DOHH2 (cell line): ENCODE measurements at regions not wholly inside any gene's neighbourhood (a gene's known extent, or its start where the extent isn't known, plus 50 kb on each side); places are given as distances from the start of the nearest gene placed in this dataset.
"Not testable (repeated sequence)": the region's sequence is repeated elsewhere in the genome, so short reads cannot be mapped to it uniquely, and the experiment has no call there.

Source experiments
- H3F3A ChIP-seq: fragments of 200-600 bp; sonication (generic), shearing (Covaris generic); 2 replicates; pipeline ENCODE4 v1.6.0; 2016; ENCODE audit warnings: antibody characterized with exemption, mild to moderate bottlenecking; ENCODE audit not compliant: control insufficient read depth, insufficient read depth
- H3K27ac ChIP-seq: fragments of 200-600 bp; sonication (generic); 2 replicates; pipeline ENCODE4 v1.5.1; 2014; ENCODE audit warnings: low read depth, mild to moderate bottlenecking, low read length, moderate library complexity
- H3K27me3 ChIP-seq: fragments of 200-600 bp; sonication (generic); 2 replicates; pipeline ENCODE4 v1.6.1; 2014; ENCODE audit warnings: mild to moderate bottlenecking, low read length, mixed read lengths; ENCODE audit not compliant: control insufficient read depth
- H3K36me3 ChIP-seq: fragments of 200-600 bp; sonication (generic); 2 replicates; pipeline ENCODE4 v1.6.1; 2014; ENCODE audit warnings: mild to moderate bottlenecking, low read length, moderate library complexity, mixed read lengths; ENCODE audit not compliant: control insufficient read depth
- H3K4me1 ChIP-seq: fragments of 200-600 bp; sonication (generic); 2 replicates; pipeline ENCODE4 v1.6.1; 2014; ENCODE audit warnings: mild to moderate bottlenecking, low read length, mixed read lengths; ENCODE audit not compliant: control insufficient read depth
- H3K4me2 ChIP-seq: fragments of 200-600 bp; sonication (generic); 2 replicates; pipeline ENCODE4 v1.6.0; 2014; ENCODE audit warnings: mild to moderate bottlenecking, low read length, moderate library complexity
- H3K4me3 ChIP-seq: fragments of 200-600 bp; sonication (generic); 2 replicates; pipeline ENCODE4 v1.5.1; 2014; ENCODE audit warnings: mild to moderate bottlenecking, low read length, mixed read lengths
- H3K79me2 ChIP-seq: fragments of 200-600 bp; sonication (generic); 2 replicates; pipeline ENCODE4 v1.6.1; 2014; ENCODE audit warnings: mild to moderate bottlenecking, low read length, mixed read lengths; ENCODE audit not compliant: control insufficient read depth
- H3K9me2 ChIP-seq: fragments of 200-600 bp; sonication (generic); replicated peaks from 2 replicates; pipeline ENCODE4 v1.6.1; 2014; ENCODE audit warnings: mild to moderate bottlenecking, low read length, mixed read lengths; ENCODE audit not compliant: control insufficient read depth
- H3K9me3 ChIP-seq: fragments of 200-600 bp; sonication (generic); 2 replicates; pipeline ENCODE4 v1.6.1; 2014; ENCODE audit warnings: antibody characterized with exemption, low read length, mixed read lengths; ENCODE audit not compliant: control insufficient read depth, insufficient read depth
- H4K20me1 ChIP-seq: fragments of 200-600 bp; sonication (generic); 2 replicates; pipeline ENCODE4 v1.6.0; 2014; ENCODE audit warnings: low read depth, mild to moderate bottlenecking, antibody characterized with exemption, low read length, moderate library complexity; ENCODE audit not compliant: control insufficient read depth, insufficient read depth
- CTCF ChIP-seq: fragments of 200-600 bp; sonication (generic); IDR thresholded peaks from one replicate; pipeline ENCODE4 v1.5.1; 2014; ENCODE audit warnings: antibody characterized with exemption, mild to moderate bottlenecking, low read depth, low read length; ENCODE audit not compliant: poor library complexity, severe bottlenecking
- EZH2phosphoT487 ChIP-seq: fragments of 200-600 bp; sonication (generic); IDR thresholded peaks from 2 replicates; pipeline ENCODE4 v1.6.1; 2017; ENCODE audit warnings: borderline replicate concordance, mild to moderate bottlenecking, antibody characterized with exemption, low read length, moderate library complexity, mixed read lengths

- Histone ChIP-seq H3K9me2 (no peaks in the 10 kb centered on the region), H4K20me1 (no peaks in the 10 kb centered on the region), H3K9me3 (no peaks in the 10 kb centered on the region), H3K36me3 (no peaks in the 10 kb centered on the region), H3K4me1 (no peaks in the 10 kb centered on the region), H3K4me2 (no peak overlapping the region), H3K27me3 (no peaks in the 10 kb centered on the region), H3K79me2 (no peaks in the 10 kb centered on the region), H3F3A (no peaks in the 10 kb centered on the region), H3K27ac (no peak overlapping the region), H3K4me3 (no peak overlapping the region)
- TF ChIP-seq EZH2phosphoT487 (no peak), CTCF (no peak)
Measured at GRCh38 chr5:9817819-9818218, 187.7 kb upstream of the TAS2R1 start.

DNA sequence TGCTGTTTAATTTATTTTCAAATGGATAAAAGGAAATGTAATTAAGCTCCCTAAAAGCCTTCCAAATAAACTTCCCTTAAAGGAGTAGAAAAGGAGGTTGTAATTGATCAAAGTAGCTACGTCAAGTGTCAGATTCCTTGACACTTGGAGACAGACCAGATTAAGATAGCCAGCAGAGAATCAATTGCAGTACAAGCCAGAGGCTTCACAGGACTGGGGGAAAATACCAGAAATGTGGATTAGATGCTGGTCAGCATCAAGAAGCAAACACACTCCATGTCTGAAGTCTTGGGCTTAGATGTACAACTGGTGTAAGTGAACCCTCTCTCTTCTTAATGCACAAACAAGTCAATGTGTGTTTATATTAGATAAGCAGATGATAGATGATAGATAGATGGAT is 184.9 kb upstream of the TAS2R1 start:
- Histone ChIP-seq H3K27ac (no peak overlapping the region), H3K79me2 (no peaks in the 10 kb centered on the region), H3K4me3 (no peak overlapping the region), H3K9me3 (no peaks in the 10 kb centered on the region), H3K9me2 (no peaks in the 10 kb centered on the region), H4K20me1 (no peaks in the 10 kb centered on the region), H3K27me3 (no peaks in the 10 kb centered on the region), H3K4me1 (no peaks in the 10 kb centered on the region), H3F3A (no peaks in the 10 kb centered on the region), H3K4me2 (no peak overlapping the region), H3K36me3 (no peaks in the 10 kb centered on the region)
- no peak for TF ChIP-seq EZH2phosphoT487
- no peak for TF ChIP-seq CTCF

DNA sequence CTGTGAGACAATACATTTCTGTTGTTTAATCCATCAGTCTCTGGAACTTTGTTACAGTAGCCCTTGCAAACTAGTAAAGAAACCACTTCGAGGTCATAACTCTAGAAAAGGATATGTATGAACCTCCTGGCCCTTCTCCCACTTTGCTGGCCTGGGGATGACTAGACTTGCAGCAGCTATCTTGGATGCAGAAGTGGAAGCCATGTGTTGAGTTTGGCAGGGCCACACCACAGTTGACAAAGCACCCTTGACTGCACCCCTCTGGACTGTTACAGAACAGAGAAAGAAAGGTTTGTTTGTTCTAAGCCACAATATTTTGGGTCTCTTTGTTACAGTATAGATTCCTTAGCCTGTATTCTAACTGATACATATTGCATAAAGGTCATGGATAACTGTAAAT is 183.2 kb upstream of the TAS2R1 start:
- Histone ChIP-seq H3K27me3 (no peaks in the 10 kb centered on the region), H3K4me3 (no peak overlapping the region), H3K36me3 (no peaks in the 10 kb centered on the region), H3K9me2 (no peaks in the 10 kb centered on the region), H3K27ac (no peak overlapping the region), H3K4me1 (no peaks in the 10 kb centered on the region), H3F3A (no peaks in the 10 kb centered on the region), H3K4me2 (no peak overlapping the region), H3K79me2 (no peaks in the 10 kb centered on the region), H3K9me3 (no peaks in the 10 kb centered on the region), H4K20me1 (no peaks in the 10 kb centered on the region)
- TF ChIP-seq CTCF (no peak), EZH2phosphoT487 (no peak)

DNA sequence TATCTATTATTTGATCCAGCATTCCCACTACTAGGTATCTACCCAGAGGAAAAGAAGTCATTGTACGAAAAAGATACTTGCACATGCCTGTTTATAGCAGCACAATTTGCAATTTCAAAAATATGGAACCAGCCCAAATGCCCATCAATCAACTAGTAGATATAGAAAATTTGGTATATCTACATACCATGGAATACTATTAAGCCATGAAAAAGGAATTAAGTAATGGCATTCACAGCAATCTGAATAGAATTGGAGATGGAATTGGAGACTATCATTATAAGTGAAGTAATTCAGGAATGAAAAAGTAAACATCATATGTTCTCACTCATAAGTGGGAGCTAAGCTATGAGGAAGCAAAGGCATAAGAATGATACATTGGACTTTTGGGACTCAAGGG is 177.2 kb upstream of the TAS2R1 start:
- not testable (repeated sequence) for H3K4me3 ChIP-seq, H3K36me3 ChIP-seq, H3K27ac ChIP-seq, H3K9me2 ChIP-seq, H3K4me1 ChIP-seq, H3K9me3 ChIP-seq, H3F3A ChIP-seq, H3K27me3 ChIP-seq, H4K20me1 ChIP-seq, H3K4me2 ChIP-seq, H3K79me2 ChIP-seq
